ENCODE measurements at regions not wholly inside any gene's neighbourhood (a gene's known extent, or its start where the extent isn't known, plus 50 kb on each side); places are given as distances from the start of the nearest gene placed in this dataset.
"Not testable (repeated sequence)": the region's sequence is repeated elsewhere in the genome, so short reads cannot be mapped to it uniquely, and the experiment has no call there.

DNA sequence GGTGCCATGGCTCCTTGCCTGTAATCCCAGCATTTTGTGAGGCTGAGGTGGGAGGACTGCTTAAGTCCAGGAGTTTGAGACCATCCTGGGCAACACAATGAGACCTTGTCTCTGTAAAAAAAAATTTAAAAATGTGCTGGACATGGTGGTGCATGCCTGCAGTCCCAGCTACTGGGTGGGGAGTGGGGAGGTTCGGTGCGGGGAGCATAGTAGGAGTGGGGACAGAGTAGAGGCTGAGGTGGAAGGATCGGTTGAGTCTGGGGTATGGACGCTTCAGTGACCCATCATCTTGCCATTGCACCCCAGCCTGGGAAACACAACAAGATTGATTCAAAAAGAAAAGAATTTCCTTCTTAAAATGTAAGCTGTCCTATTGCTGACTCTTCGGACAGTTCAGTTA, 1490.0 kb upstream of the GBE1 start:
- H3K4me1 ChIP-seq (ENCODE audit: control insufficient read depth, insufficient read depth, low read length), result no peaks in the 10 kb centered on the region
- no peak overlapping the region for H3K9ac ChIP-seq (ENCODE audit: low read depth, low read length)
- no peak overlapping the region for H3K4me2 ChIP-seq (ENCODE audit: low read length)
- H3K36me3 ChIP-seq (ENCODE audit: insufficient read depth, low read length), result no peaks in the 10 kb centered on the region
- H3K4me3 ChIP-seq (ENCODE audit: low read length), result no peak overlapping the region
- no peaks in the 10 kb centered on the region for H3K27me3 ChIP-seq (ENCODE audit: control insufficient read depth, insufficient read depth, low read length)
- H3K9me3 ChIP-seq (replicated peaks; ENCODE audit: low read length), result no peaks in the 10 kb centered on the region

DNA sequence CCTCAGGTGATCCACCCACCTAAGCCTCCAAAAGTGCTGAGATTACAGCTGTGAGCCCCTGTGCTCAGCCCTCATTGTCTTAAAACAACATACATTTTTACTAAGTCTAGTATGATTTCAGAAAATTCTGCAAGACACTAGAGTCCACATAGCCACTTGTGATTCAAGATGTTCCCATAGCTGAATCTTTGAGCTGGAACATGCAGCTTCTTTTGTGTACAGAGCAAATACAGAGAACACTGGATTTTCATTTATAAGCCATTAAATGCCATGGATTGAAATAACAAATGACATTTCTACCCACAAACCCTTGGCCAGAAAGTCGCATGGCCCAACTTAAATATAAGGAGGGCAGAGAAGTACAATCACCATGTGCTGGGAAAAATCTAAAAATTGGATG, 1489.2 kb upstream of the GBE1 start:
- no peaks in the 10 kb centered on the region for H3K9me3 ChIP-seq (replicated peaks; ENCODE audit: low read length)

GRCh38 chr3:83248454-83248853, 1487.0 kb upstream of the GBE1 start:
- Histone ChIP-seq H3K4me3 (ENCODE audit: low read length) (no peak overlapping the region), H3K9me3 (replicated peaks; ENCODE audit: low read length) (no peaks in the 10 kb centered on the region), H3K4me1 (ENCODE audit: control insufficient read depth, insufficient read depth, low read length) (no peaks in the 10 kb centered on the region), H3K27me3 (ENCODE audit: control insufficient read depth, insufficient read depth, low read length) (no peaks in the 10 kb centered on the region), H3K36me3 (ENCODE audit: insufficient read depth, low read length) (no peaks in the 10 kb centered on the region), H3K9ac (ENCODE audit: low read depth, low read length) (no peak overlapping the region), H3K4me2 (ENCODE audit: low read length) (no peak overlapping the region)

More for the DNA sequence above, 1489.2 kb upstream of the GBE1 start:
- Histone ChIP-seq H3K4me3 (ENCODE audit: low read length) (no peak overlapping the region), H3K9ac (ENCODE audit: low read depth, low read length) (no peak overlapping the region), H3K27me3 (ENCODE audit: control insufficient read depth, insufficient read depth, low read length) (no peaks in the 10 kb centered on the region), H3K36me3 (ENCODE audit: insufficient read depth, low read length) (no peaks in the 10 kb centered on the region), H3K4me1 (ENCODE audit: control insufficient read depth, insufficient read depth, low read length) (no peaks in the 10 kb centered on the region), H3K4me2 (ENCODE audit: low read length) (no peak overlapping the region)

DNA sequence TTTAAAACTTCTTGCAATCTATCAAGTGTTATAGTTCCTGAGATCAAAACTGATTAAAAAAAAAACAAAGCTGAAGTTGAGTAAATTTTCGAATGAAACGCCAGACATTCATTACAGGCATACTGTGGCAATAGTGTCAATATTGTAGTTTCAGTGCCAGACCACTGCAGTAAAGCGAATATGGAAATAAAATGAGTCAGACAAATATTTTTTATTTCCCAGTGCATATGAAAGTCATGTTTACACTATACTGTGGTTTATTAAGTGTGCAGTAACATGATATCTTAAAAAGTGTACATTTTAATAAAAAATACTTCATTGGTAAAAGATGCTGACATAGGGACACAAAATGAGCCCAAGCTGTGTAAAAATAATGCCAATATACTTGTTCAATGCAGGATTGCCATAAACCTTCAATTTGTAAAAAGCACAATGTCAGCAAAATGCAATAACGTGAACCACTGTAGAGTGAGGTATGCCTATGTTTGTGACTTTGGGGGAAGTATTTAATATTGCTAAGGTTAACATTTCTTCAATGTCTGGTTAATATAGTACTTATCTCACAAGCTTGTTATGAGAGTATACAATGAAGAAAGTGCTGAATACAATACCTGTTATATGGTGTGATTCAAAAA, 1473.9 kb upstream of the GBE1 start:
- H3K36me3 ChIP-seq (ENCODE audit: insufficient read depth, low read length), result no peaks in the 10 kb centered on the region
- H3K4me3 ChIP-seq (ENCODE audit: low read length), result no peak overlapping the region
- H3K4me2 ChIP-seq (ENCODE audit: low read length), result no peak overlapping the region
- no peak overlapping the region for H3K9ac ChIP-seq (ENCODE audit: low read depth, low read length)
- H3K9me3 ChIP-seq (replicated peaks; ENCODE audit: low read length), result no peaks in the 10 kb centered on the region
- no peaks in the 10 kb centered on the region for H3K27me3 ChIP-seq (ENCODE audit: control insufficient read depth, insufficient read depth, low read length)
- no peaks in the 10 kb centered on the region for H3K4me1 ChIP-seq (ENCODE audit: control insufficient read depth, insufficient read depth, low read length)

DNA sequence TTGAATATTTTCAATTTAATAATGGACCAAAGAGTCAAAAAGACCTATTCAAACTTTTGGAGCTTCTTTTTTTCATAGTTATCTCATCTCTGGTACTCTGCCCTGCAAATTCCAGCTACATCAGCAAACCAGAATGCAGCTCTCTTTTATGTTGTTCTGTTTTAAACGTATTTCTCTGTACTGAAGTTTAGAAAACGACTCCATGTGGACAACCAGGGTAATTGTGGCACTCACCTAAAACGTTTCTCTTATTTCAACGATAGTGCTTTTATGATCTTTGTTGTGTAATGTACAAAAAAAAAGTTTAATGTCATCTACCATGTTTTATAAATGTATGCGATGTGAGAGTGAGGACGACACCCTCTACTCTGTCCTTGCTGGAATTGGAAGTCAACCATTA, 1472.3 kb upstream of the GBE1 start:
- Histone ChIP-seq H3K4me3 (ENCODE audit: low read length) (no peak overlapping the region), H3K9me3 (replicated peaks; ENCODE audit: low read length) (no peaks in the 10 kb centered on the region), H3K36me3 (ENCODE audit: insufficient read depth, low read length) (no peaks in the 10 kb centered on the region), H3K4me1 (ENCODE audit: control insufficient read depth, insufficient read depth, low read length) (no peaks in the 10 kb centered on the region), H3K4me2 (ENCODE audit: low read length) (no peak overlapping the region), H3K9ac (ENCODE audit: low read depth, low read length) (no peak overlapping the region), H3K27me3 (ENCODE audit: control insufficient read depth, insufficient read depth, low read length) (no peaks in the 10 kb centered on the region)

- H3K4me3 ChIP-seq (ENCODE audit: low read length), result no peak overlapping the region
- H3K36me3 ChIP-seq (ENCODE audit: insufficient read depth, low read length), result no peaks in the 10 kb centered on the region
- H3K4me2 ChIP-seq (ENCODE audit: low read length), result no peak overlapping the region
- no peaks in the 10 kb centered on the region for H3K9me3 ChIP-seq (replicated peaks; ENCODE audit: low read length)
- H3K27me3 ChIP-seq (ENCODE audit: control insufficient read depth, insufficient read depth, low read length), result no peaks in the 10 kb centered on the region
- H3K9ac ChIP-seq (ENCODE audit: low read depth, low read length), result no peak overlapping the region
- H3K4me1 ChIP-seq (ENCODE audit: control insufficient read depth, insufficient read depth, low read length), result no peaks in the 10 kb centered on the region
Measured at GRCh38 chr3:83230841-83231240, 1469.4 kb upstream of the GBE1 start.

DNA sequence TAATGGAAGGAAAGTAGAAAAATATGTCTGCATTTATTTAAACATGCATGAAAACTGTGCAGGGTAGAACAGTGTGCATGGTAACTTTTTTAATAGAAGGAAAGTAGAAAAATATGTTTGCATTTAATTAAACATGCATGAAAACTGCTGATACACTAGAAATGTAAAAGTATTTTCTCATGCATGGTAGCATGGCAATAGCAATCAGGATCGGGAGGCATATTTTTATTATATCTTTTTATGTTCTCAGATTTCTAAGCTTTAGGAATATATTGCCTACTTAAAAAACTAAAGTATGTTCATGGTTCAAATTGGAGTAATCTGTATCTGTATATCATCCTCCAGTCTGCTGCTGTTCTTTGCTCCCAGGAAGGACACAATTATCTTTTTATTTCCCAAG, 1468.9 kb upstream of the GBE1 start:
- no peaks in the 10 kb centered on the region for H3K27me3 ChIP-seq (ENCODE audit: control insufficient read depth, insufficient read depth, low read length)
- no peaks in the 10 kb centered on the region for H3K4me1 ChIP-seq (ENCODE audit: control insufficient read depth, insufficient read depth, low read length)
- H3K4me2 ChIP-seq (ENCODE audit: low read length), result no peak overlapping the region
- H3K9me3 ChIP-seq (replicated peaks; ENCODE audit: low read length), result no peaks in the 10 kb centered on the region
- no peak overlapping the region for H3K9ac ChIP-seq (ENCODE audit: low read depth, low read length)
- H3K36me3 ChIP-seq (ENCODE audit: insufficient read depth, low read length), result no peaks in the 10 kb centered on the region
- no peak overlapping the region for H3K4me3 ChIP-seq (ENCODE audit: low read length)

DNA sequence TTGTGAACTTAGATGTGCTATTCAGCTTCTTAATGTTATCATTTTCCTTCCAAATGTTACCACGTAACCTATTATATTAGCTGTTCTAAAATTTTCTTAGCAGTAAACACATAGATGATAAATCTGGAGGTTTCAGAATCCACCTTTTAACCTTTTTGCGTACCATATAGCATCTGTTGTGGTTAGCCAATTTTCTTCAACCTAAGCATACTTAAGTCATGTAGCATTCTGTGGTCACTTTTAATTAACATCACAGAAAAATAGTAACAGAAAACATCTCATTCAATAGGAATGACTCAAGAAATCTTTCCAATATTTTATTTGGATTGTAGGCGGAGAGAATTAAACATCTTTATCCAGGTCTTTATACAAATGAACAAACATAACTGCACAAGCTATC, 1465.3 kb upstream of the GBE1 start:
- no peaks in the 10 kb centered on the region for H3K9me3 ChIP-seq (replicated peaks; ENCODE audit: low read length)
- H3K36me3 ChIP-seq (ENCODE audit: insufficient read depth, low read length), result no peaks in the 10 kb centered on the region
- no peak overlapping the region for H3K9ac ChIP-seq (ENCODE audit: low read depth, low read length)
- no peak overlapping the region for H3K4me2 ChIP-seq (ENCODE audit: low read length)
- H3K4me1 ChIP-seq (ENCODE audit: control insufficient read depth, insufficient read depth, low read length), result peaks cover 9% of the 10 kb centered on the region
- no peaks in the 10 kb centered on the region for H3K27me3 ChIP-seq (ENCODE audit: control insufficient read depth, insufficient read depth, low read length)
- no peak overlapping the region for H3K4me3 ChIP-seq (ENCODE audit: low read length)

GRCh38 chr3:83224101-83224868, 1462.8 kb upstream of the GBE1 start:
- H3K4me3 ChIP-seq (ENCODE audit: low read length), result no peak overlapping the region
- no peak overlapping the region for H3K4me2 ChIP-seq (ENCODE audit: low read length)
- no peaks in the 10 kb centered on the region for H3K27me3 ChIP-seq (ENCODE audit: control insufficient read depth, insufficient read depth, low read length)
- no peak overlapping the region for H3K9ac ChIP-seq (ENCODE audit: low read depth, low read length)
- no peaks in the 10 kb centered on the region for H3K9me3 ChIP-seq (replicated peaks; ENCODE audit: low read length)
- H3K4me1 ChIP-seq (ENCODE audit: control insufficient read depth, insufficient read depth, low read length), result peaks cover 9% of the 10 kb centered on the region
- H3K36me3 ChIP-seq (ENCODE audit: insufficient read depth, low read length), result no peaks in the 10 kb centered on the region

DNA sequence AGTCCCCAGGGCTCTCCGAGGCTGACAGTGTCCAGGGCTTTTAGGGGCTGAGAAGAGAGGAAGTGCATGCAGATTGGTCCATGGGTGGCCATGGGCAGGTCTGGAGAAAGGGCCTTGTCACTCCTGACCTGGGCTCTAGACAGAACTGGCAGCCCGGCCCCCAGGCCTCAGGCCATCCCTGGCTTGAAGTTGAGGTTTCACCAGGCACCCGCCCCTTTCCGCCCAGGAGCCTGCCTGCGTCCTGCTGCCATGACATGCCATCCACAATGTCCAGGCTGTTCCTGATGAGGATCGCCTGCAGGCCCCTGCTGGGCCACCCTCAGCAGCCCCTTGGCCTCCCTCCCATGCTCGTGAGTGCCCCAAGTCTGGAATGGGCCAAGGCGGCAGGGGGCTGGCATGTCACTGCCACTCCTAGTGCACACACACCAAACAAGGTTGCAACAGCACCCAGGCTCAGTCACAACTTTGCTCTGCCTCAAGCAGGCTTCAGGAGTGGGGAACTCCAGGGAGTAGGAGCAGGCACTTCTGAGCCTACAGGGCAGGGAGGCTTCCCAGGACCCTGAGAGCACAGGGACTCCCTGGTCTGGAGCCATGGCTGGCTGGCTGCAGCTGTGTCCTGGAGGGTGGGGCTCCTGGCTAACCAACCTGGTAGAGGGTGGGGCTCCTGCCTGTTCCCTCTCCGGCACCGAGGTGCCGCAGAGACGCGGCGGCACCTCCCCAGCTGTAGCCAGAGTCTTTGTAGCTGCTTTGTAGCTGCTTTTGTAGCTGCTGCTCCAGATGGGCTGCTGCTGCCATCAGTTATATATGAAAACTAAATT, 1457.1 kb upstream of the GBE1 start:
- H3K27me3 ChIP-seq (ENCODE audit: control insufficient read depth, insufficient read depth, low read length), result no peaks in the 10 kb centered on the region
- H3K4me3 ChIP-seq (ENCODE audit: low read length), result no peak overlapping the region
- no peak overlapping the region for H3K4me2 ChIP-seq (ENCODE audit: low read length)
- H3K9me3 ChIP-seq (replicated peaks; ENCODE audit: low read length), result no peaks in the 10 kb centered on the region
- H3K4me1 ChIP-seq (ENCODE audit: control insufficient read depth, insufficient read depth, low read length), result peaks cover under 1% of the 10 kb centered on the region
- no peak overlapping the region for H3K9ac ChIP-seq (ENCODE audit: low read depth, low read length)
- no peaks in the 10 kb centered on the region for H3K36me3 ChIP-seq (ENCODE audit: insufficient read depth, low read length)

- H3K27me3 ChIP-seq (ENCODE audit: control insufficient read depth, insufficient read depth, low read length); H3K9me3 ChIP-seq (replicated peaks; ENCODE audit: low read length); H3K4me3 ChIP-seq (ENCODE audit: low read length); H3K9ac ChIP-seq (ENCODE audit: low read depth, low read length); H3K4me1 ChIP-seq (ENCODE audit: control insufficient read depth, insufficient read depth, low read length); H3K4me2 ChIP-seq (ENCODE audit: low read length); H3K36me3 ChIP-seq (ENCODE audit: insufficient read depth, low read length): not testable (repeated sequence)
Measured at GRCh38 chr3:83217595-83218118, 1456.2 kb upstream of the GBE1 start.

Data from skeletal muscle satellite cell (primary cell).